Muscle of leg (tissue), 3 donors: ENCODE measurements at regions not wholly inside any gene's neighbourhood (a gene's known extent, or its start where the extent isn't known, plus 50 kb on each side); places are given as distances from the start of the nearest gene placed in this dataset.
A peak's percentile ranks its signal among the peaks of the same experiment; 100 is the strongest.

ENCODE experiments used
- DNase-seq: peaks from one replicate; pipeline ENCODE4 v3.0.0; 2013
- H3K27ac ChIP-seq: one replicate; pipeline ENCODE4 v1.5.1; 2013; ENCODE audit warnings: mild to moderate bottlenecking, low read length, control low read depth
- H3K27me3 ChIP-seq: one replicate; pipeline ENCODE4 v1.6.1; 2013; ENCODE audit warnings: low read length; ENCODE audit not compliant: control insufficient read depth, insufficient read depth
- H3K36me3 ChIP-seq: one replicate; pipeline ENCODE4 v1.6.1; 2013; ENCODE audit warnings: low read length; ENCODE audit not compliant: control insufficient read depth, insufficient read depth
- H3K4me1 ChIP-seq: one replicate; pipeline ENCODE4 v1.6.1; 2013; ENCODE audit warnings: low read length; ENCODE audit not compliant: control insufficient read depth, insufficient read depth
- H3K4me3 ChIP-seq: one replicate; pipeline ENCODE4 v1.5.1; 2013; ENCODE audit warnings: low read length, control low read depth
- H3K9me3 ChIP-seq: replicated peaks from 2 replicates; pipeline ENCODE4 v1.6.1; 2013; ENCODE audit warnings: low read depth, low read length; ENCODE audit not compliant: control insufficient read depth
- WGBS: methylation state at CpG from one replicate; pipeline ENCODE4 v1.1.5; 2013; ENCODE audit warnings: missing lambda C conversion rate; ENCODE audit not compliant: insufficient coverage; 5-methylcytosine and 5-hydroxymethylcytosine counted together

DNA sequence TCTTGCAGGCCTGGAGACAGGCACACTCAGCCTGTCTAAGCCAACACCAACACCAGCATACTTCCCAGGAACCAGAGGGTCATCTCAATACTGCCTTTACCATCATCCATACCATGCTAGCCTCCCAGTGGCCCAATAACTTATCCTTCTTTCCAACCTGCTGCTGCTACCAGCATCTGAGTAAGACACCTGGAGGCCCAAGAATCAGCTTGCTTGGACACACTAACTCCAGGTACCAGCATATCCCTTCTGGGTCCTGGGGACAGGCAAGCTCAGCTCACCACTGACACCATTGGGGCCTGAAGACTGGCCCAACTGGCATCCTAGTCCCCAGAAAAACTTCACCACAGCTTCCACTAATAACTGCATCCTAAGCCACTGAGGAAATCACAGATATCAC lies 205.3 kb downstream of the CD109 start:
- Histone ChIP-seq H3K4me3 (no peak overlapping the region), H3K27ac (no peak overlapping the region), H3K27me3 (no peaks in the 10 kb centered on the region), H3K36me3 (no peaks in the 10 kb centered on the region), H3K9me3 (peaks cover 25% of the 10 kb centered on the region), H3K4me1 (no peaks in the 10 kb centered on the region)
- DNase-seq = no peak

DNA sequence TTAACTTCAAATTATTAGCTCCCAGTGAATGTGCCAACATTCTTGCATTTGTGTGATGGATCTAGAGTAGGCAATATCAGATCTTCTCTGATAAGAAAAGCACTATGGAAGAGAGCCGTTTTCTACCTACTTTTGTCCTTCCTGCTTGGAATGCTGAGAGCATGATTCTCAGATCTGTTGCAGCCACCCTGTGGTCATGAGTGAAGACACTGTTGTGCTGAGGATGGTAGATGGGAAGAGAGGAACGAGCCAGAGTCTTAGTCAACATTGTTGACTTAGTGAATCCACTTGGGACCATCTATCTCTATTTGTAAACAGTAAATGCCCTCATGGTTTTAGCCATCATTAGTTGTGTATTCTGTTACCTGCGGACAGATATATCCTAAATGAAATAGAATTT lies 202.6 kb downstream of the CD109 start:
- H3K27me3 ChIP-seq = no peaks in the 10 kb centered on the region
- H3K27ac ChIP-seq = no peak overlapping the region
- WGBS = no CpG with 5 or more reads among the region's 3 CpGs
- H3K4me3 ChIP-seq = no peak overlapping the region
- H3K9me3 ChIP-seq = peaks cover 21% of the 10 kb centered on the region
- no peak for DNase-seq
- no peaks in the 10 kb centered on the region for H3K36me3 ChIP-seq
- no peaks in the 10 kb centered on the region for H3K4me1 ChIP-seq

DNA sequence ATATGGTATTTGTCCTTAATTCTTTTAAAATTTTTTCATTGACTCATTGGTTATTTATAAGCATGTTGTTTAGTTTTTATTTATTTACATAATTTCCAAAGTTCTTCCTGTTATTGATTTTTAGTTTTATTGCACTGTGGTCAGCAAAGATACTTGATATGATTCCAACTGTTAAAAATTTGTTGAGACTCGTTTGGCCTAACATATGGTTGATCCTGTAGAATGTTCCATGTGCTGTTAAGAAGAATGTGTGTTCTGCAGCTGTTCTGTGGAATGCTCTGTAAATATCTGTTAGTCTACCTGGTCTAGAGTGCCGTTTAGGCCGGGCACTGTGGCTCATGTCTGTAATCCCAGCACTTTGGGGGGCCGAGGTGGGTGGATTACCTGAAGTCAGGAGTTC lies 197.7 kb downstream of the CD109 start:
- no peaks in the 10 kb centered on the region for H3K4me1 ChIP-seq
- DNase-seq = no peak
- 83% methylated on average over 3 of the region's 4 CpGs for WGBS
- no peaks in the 10 kb centered on the region for H3K9me3 ChIP-seq
- H3K27me3 ChIP-seq = no peaks in the 10 kb centered on the region
- no peak overlapping the region for H3K27ac ChIP-seq
- H3K4me3 ChIP-seq = no peak overlapping the region
- H3K36me3 ChIP-seq = no peaks in the 10 kb centered on the region

DNA sequence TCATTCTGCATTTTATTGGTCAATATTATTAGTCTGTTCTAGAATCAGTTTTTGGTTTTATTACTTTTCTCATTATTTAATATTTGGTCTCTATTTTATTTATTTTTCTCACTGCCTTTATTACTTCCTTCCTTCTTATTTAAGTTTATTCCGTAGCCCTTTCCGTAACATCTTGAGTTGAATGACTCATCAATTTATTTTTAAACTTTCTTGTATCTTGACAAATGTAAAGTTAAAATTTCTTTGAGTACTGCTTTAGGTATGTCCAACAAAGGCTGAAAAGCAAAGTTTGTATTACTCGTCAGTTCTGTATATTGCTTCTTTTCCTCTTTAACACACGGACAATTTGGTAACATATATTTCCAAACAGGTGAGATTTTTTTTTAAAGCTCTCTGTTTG lies 192.0 kb downstream of the CD109 start:
- no peaks in the 10 kb centered on the region for H3K4me1 ChIP-seq
- no peak for DNase-seq
- no peaks in the 10 kb centered on the region for H3K36me3 ChIP-seq
- H3K27ac ChIP-seq = no peak overlapping the region
- no peak overlapping the region for H3K4me3 ChIP-seq
- whole genome bisulfite sequencing = no CpG with 5 or more reads among the region's 4 CpGs
- no peaks in the 10 kb centered on the region for H3K27me3 ChIP-seq
- no peaks in the 10 kb centered on the region for H3K9me3 ChIP-seq

DNA sequence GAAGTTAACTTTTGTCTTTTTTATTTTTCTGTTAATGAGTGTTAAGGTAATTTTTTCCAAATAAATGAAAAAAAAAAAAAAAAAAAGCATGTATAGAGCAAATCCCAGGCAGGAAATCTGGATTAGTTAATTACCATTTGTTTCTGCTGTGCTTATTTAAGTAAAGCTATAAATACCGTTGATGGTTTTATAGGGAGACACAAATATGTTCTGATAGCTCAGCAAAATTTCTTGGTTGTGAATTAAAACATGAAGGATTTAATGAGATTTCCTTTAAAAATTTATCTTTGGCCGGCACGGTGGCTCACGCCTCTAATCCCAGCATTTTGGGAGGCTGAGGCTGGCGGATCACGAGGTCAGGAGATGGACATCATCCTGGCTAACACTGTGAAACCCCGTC lies 189.4 kb downstream of the CD109 start:
- Histone ChIP-seq H3K27me3 (no peaks in the 10 kb centered on the region), H3K9me3 (no peaks in the 10 kb centered on the region), H3K4me3 (no peak overlapping the region), H3K36me3 (no peaks in the 10 kb centered on the region), H3K4me1 (no peaks in the 10 kb centered on the region), H3K27ac (no peak overlapping the region)
- DNase-seq = no peak
- WGBS = no CpG with 5 or more reads among the region's 7 CpGs

DNA sequence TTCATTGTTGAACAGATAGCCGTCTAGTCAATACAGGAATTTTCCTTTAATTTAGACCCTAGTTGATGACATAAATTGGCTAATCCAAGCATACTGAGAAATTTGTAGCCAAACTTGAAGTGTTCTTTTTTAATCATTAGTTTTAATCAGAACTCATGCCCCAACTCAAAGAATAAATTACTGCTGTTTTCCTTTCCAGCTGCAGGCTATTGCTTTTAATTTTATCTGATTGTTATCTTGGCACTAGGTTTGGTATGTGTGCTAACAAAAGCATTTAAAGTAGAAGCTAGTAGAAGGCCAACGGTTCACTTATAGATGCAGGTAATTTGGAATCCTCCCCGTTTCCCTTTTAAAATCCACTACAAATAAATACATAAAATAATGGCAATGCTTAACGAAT lies 188.5 kb downstream of the CD109 start:
- H3K27ac ChIP-seq = no peak overlapping the region
- H3K4me1 ChIP-seq = no peaks in the 10 kb centered on the region
- WGBS = no CpG with 5 or more reads among the region's 4 CpGs
- H3K27me3 ChIP-seq = no peaks in the 10 kb centered on the region
- no peak overlapping the region for H3K4me3 ChIP-seq
- DNase-seq = no peak
- no peaks in the 10 kb centered on the region for H3K9me3 ChIP-seq
- H3K36me3 ChIP-seq = no peaks in the 10 kb centered on the region

DNA sequence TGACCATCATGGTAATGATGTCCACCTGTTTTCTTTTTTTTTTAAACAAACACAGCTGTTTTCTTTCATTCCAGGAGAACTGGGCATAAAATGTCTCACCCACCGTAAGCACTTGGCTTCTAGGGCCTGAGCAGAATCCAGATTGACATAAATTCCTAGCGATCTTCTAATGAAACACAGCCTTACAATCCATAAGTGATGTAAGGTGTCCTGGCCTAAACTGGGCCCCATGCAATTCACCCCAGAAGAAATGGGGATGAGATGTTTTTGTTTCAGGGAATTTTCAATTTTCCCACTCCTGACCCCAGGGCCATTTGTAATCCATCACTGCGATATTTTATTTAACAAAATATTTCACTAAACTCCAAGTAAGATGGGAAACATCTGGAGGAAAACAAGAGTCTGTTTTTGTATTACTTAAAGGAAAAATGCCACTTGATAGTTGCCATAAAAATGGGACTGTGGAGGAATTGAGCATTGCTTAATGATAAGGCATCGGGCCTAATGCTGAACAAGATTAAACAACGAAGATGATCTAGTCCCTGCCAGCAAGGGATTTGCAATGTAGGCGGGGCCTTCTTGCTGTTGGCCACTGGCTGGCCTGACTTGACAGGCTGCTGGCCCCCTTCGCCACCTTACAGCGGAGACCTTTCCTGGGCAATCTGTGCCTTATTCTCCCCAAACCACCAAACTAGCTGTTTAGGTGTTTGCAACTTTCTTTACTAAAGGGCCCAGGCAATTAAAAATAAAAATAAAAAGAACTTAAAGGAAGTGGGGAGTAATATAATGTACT lies 183.7 kb downstream of the CD109 start:
- WGBS = 43% methylated on average over 3 of the region's 8 CpGs
- Histone ChIP-seq H3K36me3 (no peaks in the 10 kb centered on the region), H3K27ac (no peak overlapping the region), H3K4me1 (no peaks in the 10 kb centered on the region), H3K4me3 (no peak overlapping the region), H3K9me3 (no peaks in the 10 kb centered on the region), H3K27me3 (no peaks in the 10 kb centered on the region)
- DNase-seq = peak; percentile 51

DNA sequence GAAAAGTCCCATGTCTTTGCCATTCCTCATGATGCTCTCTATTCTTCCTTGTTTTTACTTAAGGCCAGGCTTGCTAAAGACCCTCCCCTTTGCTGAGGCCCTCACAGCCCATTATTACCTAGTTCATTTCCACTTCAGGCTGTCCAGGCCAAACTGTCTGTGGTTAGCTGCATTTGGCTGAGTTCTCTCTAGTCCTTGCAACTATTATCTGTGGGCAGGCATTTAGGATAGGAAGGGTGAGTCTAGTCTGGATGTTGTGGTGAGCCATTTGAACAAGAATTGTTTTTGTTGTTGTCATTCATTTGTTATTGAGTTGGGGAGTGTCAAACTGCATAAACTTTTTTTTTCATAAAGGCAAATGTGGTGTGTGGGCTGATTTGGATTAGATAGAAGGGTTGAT lies 182.4 kb downstream of the CD109 start:
- H3K4me3 ChIP-seq = no peak overlapping the region
- no peaks in the 10 kb centered on the region for H3K9me3 ChIP-seq
- no peak overlapping the region for H3K27ac ChIP-seq
- no peaks in the 10 kb centered on the region for H3K4me1 ChIP-seq
- no peak for DNase-seq
- H3K36me3 ChIP-seq = no peaks in the 10 kb centered on the region
- H3K27me3 ChIP-seq = no peaks in the 10 kb centered on the region
